ENCODE measurements at regions not wholly inside any gene's neighbourhood (a gene's known extent, or its start where the extent isn't known, plus 50 kb on each side); places are given as distances from the start of the nearest gene placed in this dataset.

GRCh38 chr5:54904425-54904824 lies 81.0 kb downstream of the ESM1 start:
- TF ChIP-seq POLR2A (IDR thresholded peaks at IDR 0.05; ENCODE audit: low read depth, low read length) (no peak), POLR2AphosphoS5 (IDR thresholded peaks at IDR 0.05; ENCODE audit: low read depth, low read length) (no peak)

All from GM12892 (cell line).